Keratinocyte (primary cell): ENCODE measurements at regions not wholly inside any gene's neighbourhood (a gene's known extent, or its start where the extent isn't known, plus 50 kb on each side); places are given as distances from the start of the nearest gene placed in this dataset.

Source experiments
- CTCF ChIP-seq, 3 experiments: IDR thresholded peaks in 1 of 3; conservative IDR thresholded peaks in 1 of 3; optimal IDR thresholded peaks in 1 of 3; 2 replicates in 2 of 3; 3 replicates in 1 of 3; pipeline versions ENCODE3 to v1.5.1; 2011; ENCODE audit warnings: low read length in 3 of 3, mild to moderate bottlenecking in 3 of 3, moderate library complexity in 2 of 3, control low read depth in 1 of 3, inconsistent platforms in 1 of 3; ENCODE audit not compliant: insufficient read depth in 2 of 3; ENCODE audit errors: extremely low read depth in 1 of 3
- EZH2 ChIP-seq: IDR thresholded peaks from one replicate; pipeline ENCODE4 v1.6.1; 2012; ENCODE audit warnings: inconsistent platforms, mild to moderate bottlenecking, low read length, moderate library complexity

DNA sequence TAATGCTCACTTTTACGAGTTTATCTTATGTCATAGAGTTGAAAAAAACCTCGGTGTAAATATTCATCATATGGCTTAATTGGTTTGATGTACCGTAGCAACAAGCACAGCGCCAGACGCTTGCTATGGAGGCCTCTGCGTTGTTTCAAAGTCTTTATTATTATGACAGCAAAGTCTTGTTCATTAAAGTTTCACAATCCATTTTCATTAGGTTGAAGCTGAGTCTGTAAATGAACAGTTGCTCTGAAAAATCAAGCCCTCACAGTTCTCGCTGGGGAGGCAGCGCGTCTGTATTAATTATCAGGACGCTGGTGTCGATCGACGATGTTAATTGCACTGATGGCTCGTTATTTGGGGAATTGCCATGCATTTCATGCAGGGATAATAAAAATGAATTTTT is 185.6 kb downstream of the INSC start:
- no peak for TF ChIP-seq CTCF (optimal IDR thresholded peaks at IDR 0.05 in 1 of 3, IDR thresholded peaks at IDR 0.05 in 1 of 3, conservative IDR thresholded peaks at IDR 0.05 in 1 of 3; ENCODE audit: extremely low read depth in 1 of 3, insufficient read depth in 2 of 3, low read length in 3 of 3)
- TF ChIP-seq EZH2, result no peak
